AG09309 (cell line): ENCODE measurements at regions not wholly inside any gene's neighbourhood (a gene's known extent, or its start where the extent isn't known, plus 50 kb on each side); places are given as distances from the start of the nearest gene placed in this dataset.

Experiments used
- DNase-seq: peaks from one replicate; pipeline ENCODE4 v3.0.0-alpha.2; 2010; ENCODE audit warnings: low read depth
- H3K4me3 ChIP-seq: 2 replicates; pipeline ENCODE4 v1.5.1; 2011; ENCODE audit warnings: mild to moderate bottlenecking, low read depth, low read length, moderate library complexity; ENCODE audit not compliant: control insufficient read depth
- CTCF ChIP-seq: IDR thresholded peaks from 2 replicates; pipeline ENCODE4 v1.5.1; 2011; ENCODE audit warnings: mild to moderate bottlenecking, low read depth, low read length, inconsistent platforms; ENCODE audit not compliant: insufficient read depth, control insufficient read depth; ENCODE audit errors: missing control alignments

DNA sequence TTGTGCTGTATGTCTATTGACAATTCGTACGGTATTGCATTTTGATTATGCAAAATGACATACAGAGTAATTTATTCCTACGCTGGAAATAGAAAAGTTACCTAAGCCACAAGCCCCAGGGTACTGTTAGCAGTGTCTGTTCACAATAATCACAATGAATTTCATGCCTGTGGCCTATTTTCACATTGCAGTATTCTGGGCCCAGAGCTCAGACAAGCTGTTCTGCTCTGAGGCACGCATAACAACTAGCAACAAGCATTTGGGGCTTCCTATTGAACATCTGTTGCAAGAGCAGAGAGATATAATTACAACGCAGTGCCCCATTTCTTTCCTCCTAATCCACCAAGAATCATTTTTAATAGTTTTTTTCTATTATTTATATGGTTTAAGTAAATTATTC lies 158.9 kb upstream of the SGCG start:
- no peak for TF ChIP-seq CTCF
- DNase-seq, result no peak
- H3K4me3 ChIP-seq, result no peak overlapping the region

GRCh38 chr13:23022704-23023103 lies 158.1 kb upstream of the SGCG start:
- no peak overlapping the region for H3K4me3 ChIP-seq
- no peak for TF ChIP-seq CTCF
- no peak for DNase-seq

DNA sequence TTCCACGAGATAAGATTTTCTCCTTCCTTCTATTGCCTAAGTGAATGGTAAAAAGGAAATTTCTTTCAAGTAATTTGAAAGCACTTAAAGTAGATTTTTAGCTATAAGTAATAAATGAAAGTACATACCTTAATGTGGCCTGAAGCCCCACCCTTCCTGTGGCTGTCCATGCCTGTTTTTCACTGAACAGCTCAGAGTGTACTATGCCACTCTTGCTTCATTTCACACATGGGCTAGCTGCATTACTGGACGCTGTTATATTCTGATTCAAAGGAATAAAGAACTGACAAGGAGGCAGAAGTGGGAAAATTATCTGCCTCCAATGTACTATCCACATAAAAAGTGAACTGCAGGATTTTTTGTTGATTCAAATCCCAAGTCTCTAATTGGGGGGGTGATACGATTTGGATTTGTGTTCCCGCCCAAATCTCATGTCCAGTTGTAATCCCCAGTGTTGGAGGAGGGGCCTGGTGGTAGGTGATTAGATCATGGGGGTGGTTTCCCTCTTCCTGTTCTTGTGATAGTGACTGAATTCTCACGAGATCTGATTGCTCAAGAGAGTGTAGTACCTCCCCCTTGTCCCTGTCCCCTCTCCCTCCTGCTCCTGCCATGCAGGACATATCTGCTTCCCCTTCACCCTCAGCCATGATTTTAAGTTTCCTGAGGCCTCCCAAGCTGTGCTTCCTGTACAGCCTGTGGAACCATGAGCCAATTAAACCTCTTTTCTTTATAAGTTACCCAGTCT lies 154.7 kb upstream of the SGCG start:
- no peak overlapping the region for H3K4me3 ChIP-seq
- TF ChIP-seq CTCF, result no peak
- no peak for DNase-seq

- no peak for TF ChIP-seq CTCF
- DNase-seq, result no peak
- H3K4me3 ChIP-seq, result no peak overlapping the region
Measured at GRCh38 chr13:23039266-23039935, 141.4 kb upstream of the SGCG start.

DNA sequence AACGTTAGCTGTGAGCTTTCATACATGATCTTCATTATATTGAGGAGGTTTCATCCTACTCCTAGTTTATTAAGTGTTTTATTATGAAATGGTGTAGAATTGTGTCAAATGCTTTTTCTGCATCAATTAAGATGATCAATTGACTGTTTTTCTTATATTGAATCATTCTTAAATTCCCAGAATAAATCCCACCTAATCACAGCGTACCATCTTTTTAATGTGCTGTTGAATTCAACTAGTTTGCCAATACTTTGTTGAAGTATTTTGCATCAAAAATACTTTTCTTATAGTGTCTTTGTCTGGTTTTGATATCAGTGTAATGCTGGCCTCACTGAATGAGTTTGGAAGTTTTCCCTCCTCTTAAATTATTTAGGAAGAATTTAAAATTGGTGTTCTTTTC lies 138.6 kb upstream of the SGCG start:
- H3K4me3 ChIP-seq, result no peak overlapping the region
- DNase-seq, result no peak
- TF ChIP-seq CTCF, result no peak

GRCh38 chr13:23044906-23045305 lies 135.9 kb upstream of the SGCG start:
- TF ChIP-seq CTCF, result no peak
- H3K4me3 ChIP-seq, result no peak overlapping the region
- DNase-seq, result no peak
